GM18909 (cell line): ENCODE measurements at regions not wholly inside any gene's neighbourhood (a gene's known extent, or its start where the extent isn't known, plus 50 kb on each side); places are given as distances from the start of the nearest gene placed in this dataset.

Source experiments
- ATAC-seq: cut with Tn5 transposase; IDR thresholded peaks from one replicate; pipeline ENCODE4 v1.9.1; 2021; ENCODE audit warnings: mild to moderate bottlenecking; ENCODE audit not compliant: unreplicated experiment, poor library complexity

- ATAC-seq = no peak
Measured at GRCh38 chr19:27777242-27777641, 1435.7 kb downstream of the UQCRFS1 start.

DNA sequence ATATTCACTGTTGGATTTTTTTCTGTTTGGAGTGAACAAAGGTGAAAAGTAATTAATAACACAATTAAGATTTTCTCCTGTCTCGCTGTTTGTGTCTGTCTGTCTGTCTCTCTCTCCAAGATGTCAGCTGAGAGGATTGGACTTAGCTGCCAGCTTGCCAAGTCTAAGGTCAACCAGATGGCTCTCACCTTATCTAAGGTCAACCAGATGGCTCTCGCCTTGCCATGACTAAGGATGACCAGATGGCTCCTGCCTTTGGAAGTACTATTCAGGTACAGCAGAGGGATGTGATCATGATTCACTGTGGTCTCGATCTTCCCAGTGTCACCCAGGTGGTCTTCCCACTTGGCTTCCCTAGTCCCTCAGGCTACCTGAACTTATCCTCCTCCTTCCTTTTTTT, 1436.4 kb downstream of the UQCRFS1 start:
- ATAC-seq = no peak

DNA sequence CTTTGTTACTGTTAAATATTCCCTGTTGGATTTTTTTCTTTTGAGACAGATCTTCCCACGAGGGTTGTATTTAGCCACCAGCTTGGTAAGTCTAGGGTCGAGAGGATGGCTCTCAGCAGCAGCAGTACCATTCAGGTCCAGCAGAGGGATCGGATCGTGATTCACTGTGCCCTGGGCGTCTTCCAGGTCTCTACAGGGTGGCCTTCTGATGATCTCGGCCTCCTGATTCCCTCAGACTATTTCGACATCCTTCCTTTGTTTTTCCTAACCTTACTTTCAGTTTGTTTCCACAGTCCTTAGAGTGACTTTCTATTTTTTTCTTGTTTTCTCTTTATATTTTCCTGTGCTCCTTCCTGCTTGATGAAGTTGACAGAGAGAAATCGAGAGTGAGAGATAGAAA, 1436.9 kb downstream of the UQCRFS1 start:
- no peak for ATAC-seq

- ATAC-seq = no peak
Measured at GRCh38 chr19:27775395-27775794, 1437.6 kb downstream of the UQCRFS1 start.

- ATAC-seq = no peak
Measured at GRCh38 chr19:27774827-27775226, 1438.1 kb downstream of the UQCRFS1 start.

GRCh38 chr19:27774337-27774736, 1438.6 kb downstream of the UQCRFS1 start:
- ATAC-seq = no peak

DNA sequence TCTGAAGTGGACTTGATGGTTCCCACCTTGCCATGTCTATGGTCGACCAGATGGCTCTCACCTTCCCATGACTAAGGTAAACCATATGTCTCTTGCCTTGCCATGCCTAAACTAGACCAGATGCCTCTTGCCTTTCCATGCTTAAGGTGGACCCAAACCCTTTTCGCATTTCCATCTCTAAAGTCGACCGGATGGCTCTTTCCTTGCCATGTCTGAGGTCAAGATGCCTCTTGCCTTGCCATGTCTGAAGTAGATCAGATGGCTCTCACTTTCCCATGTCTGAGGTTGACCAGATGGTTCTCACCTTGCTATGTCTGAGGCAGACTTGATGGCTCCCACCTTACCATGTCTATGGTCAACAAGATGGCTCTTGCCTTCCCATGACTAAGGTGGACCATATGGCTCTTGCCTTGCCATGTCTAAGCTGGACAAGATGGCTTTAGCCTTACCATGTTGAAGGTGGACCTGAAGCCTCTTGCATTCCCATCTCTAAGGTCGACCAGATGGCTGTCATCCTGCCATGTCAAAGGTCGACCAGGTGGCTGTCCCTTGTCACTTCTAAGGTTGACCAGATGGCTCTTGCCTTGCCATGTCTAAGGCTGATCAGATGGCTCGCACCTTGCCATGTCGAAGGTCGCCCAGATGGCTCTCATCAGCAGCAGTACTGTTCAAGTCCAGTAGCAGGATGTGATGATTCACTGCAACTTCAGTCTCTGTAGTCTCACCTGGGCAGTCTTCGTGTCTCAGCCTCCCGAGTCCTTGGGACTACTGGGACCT, 1439.4 kb downstream of the UQCRFS1 start:
- ATAC-seq = no peak

- ATAC-seq = no peak
Measured at GRCh38 chr19:27772059-27772458, 1440.9 kb downstream of the UQCRFS1 start.

DNA sequence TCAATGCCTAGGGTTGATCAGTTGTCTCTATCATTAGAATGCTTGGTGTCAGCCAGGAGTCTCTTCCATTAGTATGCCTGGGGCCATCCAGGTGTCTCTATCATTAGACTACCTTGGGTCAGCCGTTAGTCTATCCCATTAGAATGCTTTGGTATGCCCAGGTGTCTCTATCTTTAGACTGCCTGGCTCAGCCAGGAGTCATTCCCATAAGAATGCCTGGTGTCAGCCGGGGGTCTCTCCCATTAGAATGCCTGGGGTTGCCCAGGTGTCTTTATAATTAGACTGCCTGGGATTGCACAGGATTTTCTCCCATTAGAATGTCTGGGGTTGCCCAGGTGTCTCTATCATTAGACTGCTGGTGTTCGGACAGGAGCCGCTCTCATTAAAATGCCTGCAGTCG, 1442.9 kb downstream of the UQCRFS1 start:
- no peak for ATAC-seq

GRCh38 chr19:27767234-27767633, 1445.7 kb downstream of the UQCRFS1 start:
- ATAC-seq = no peak

DNA sequence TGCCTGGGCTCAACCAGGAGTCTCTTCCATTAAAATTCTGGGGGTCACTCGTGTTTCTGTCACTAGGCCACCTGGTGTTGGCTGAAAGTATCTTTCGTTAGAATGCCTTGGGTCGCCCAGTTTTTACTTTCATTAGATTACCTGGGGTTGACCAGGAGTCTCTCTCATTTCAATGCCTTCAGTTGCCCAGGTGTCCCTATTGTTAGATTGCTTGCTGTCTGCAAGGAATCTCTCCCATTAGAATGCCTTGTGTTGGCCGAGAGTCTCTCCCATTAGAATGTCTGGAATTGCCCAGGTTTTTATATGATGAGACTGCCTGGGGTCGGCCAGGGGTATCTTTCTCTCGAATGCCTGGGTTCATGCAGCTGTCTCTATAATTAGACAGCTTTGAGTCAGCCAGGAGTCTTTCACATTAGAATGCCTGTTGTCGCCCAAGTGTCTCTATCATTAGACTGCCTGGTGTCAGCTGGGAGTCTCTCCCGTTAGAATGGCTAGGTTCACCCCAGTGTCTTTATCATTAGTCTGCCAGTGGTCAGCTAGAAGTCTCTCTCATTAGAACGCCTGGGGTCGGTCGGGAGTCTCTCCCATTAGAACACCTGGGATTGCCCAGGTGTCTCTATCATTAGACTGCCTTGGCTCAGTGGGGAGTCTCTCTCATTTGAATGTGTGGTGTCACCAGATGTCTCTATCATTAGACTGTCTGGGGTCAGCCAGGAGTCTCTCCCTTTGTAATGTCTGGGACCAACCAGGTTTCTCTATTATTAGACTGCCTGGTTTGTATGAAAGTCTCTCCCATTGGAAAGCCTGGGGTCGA, 1446.8 kb downstream of the UQCRFS1 start:
- no peak for ATAC-seq

- ATAC-seq = no peak
Measured at GRCh38 chr19:27765397-27765796, 1447.6 kb downstream of the UQCRFS1 start.

DNA sequence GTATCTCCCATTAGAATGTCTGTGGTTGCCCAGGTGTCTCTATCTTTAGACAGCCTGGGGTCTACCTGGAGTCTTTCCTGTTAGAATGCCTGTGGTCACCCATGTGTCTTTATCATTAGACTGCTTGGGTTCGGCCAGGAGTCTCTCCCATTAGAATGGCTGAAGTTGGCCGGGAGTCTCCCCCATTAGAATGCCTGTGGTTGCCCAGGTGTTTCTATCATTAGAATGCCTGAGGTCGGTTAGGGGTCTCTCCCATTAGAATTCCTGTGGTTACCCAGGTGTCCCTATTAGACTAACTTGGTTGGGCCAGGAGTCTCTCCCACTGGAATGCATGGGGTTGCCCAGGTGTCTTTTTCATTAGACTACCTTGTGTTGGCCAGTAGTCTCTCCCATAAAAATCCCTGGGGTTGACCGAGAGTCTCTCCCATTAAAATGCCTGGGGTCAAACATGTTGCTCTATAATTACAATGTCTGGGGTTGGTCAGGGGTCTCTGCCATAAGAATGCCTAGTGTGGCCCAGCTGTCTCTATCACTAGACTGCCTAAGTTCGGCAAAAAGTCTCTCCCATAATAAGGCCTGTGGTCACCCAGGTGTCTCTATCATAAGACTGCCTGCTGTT, 1448.7 kb downstream of the UQCRFS1 start:
- no peak for ATAC-seq

DNA sequence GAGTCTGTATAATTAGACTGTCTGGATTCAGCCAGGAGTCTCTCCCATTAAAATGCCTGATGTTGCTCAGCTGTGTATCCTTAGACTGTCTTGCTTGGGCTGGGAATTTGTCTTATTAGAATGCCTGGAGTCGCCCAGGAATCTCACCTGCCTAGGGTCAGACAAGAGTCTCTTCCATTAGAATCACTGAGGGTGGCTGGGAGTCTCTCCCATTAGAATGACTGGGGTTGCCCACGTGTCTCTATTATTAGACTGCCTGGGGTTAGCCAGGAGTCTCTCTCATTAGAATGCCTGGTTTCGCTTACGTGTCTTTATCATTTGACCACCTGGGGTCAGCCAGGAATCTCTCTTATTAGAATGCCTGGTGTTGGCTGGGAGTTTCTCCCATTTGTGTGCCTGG, 1450.0 kb downstream of the UQCRFS1 start:
- ATAC-seq = no peak

DNA sequence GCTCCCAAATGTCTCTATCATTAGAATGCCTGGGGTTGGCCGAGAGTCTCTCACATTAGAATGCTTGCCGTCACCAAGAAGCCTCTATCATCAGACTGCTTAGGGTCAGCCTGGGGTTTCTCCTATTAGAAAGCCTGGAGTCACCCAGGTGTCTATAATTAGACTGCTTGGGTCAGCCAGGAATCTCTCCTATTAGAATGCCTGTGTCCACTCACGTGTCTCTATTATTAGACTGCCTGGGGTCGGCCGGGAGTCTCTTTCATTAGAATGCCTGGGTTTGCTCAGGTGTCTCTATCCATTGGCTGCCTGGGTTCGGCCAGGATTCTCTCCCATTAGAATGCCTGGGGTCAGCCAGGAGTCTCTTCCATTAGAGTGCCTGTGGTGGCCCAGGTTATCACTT, 1453.1 kb downstream of the UQCRFS1 start:
- ATAC-seq = no peak

DNA sequence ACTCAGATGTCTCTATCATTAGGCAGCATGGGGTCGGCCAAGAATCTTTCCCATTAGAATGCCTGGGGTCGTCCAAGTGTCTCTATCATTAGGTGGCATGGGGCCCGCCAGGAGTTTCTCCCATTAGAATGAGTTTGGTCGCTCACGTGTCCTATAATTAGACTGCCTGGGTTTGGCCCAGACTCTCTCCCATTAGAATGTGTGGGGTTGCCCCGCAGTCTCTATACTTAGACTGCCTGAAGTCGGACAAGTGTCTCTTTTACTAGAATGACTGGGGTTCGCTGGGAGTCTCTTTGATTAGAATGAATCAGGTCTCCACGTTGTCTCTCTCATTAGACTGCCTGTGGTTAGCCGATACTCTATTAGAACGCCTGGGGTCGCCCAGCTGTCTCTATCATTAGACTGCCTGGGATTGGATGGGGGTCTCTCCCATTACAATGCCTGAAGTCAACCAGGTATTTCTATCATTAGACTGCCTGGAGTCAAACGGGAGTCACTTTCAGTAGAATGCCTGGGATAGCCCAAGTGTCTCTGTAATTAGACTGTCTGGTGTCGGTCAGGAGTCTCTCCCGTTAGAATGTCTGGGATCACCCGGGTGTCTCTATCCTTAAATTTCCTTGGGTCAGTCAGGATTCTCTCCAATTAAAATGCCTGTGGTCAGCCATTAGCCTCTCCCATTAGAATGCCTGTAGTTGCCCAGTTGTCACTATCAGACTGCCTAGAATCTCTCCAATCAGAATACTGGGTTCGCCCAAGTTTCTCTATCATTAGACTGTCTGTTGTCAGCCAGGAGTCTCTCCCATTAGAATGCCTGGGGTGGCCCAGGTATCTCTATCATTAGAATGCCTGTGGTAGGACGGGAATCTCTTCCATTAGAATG, 1454.1 kb downstream of the UQCRFS1 start:
- ATAC-seq = no peak

DNA sequence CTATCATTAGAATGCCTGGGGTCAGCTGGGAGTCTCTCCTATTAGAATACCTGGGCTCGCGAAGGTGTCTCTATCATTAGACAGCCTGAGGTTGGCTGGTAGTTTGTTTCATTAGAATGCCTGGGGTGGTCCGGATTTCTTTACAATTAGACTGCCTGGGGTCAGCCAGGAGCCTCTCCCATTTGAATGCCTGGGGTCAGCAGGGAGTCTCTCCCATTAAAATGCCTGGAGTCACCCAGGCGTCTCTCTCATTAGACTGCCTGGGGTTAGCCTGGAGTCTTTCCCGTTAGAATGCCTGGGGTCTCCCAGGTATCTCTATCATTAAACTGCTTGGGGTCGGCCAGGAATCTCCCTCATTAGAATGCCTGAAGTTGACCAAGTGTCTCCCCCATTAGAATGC, 1458.3 kb downstream of the UQCRFS1 start:
- ATAC-seq = no peak

DNA sequence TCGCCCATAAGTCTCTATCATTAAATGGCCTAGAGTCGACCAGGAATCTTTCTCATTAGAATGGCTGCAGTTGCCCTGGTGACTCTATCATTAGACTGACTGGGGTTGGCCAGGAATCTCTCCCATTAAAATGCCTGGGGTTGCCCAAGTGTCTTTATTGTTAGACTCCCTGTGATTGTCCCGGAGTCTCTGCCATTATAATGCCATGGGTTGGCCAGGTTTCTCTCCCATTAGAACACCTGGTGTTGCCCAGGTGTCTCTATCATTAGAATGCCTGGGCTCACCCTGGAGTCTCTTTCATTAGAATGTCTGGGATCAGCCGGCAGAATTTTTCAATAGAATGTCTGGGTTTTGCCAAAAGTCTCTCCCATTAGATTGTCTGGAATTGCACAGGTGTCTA, 1459.3 kb downstream of the UQCRFS1 start:
- ATAC-seq = no peak

DNA sequence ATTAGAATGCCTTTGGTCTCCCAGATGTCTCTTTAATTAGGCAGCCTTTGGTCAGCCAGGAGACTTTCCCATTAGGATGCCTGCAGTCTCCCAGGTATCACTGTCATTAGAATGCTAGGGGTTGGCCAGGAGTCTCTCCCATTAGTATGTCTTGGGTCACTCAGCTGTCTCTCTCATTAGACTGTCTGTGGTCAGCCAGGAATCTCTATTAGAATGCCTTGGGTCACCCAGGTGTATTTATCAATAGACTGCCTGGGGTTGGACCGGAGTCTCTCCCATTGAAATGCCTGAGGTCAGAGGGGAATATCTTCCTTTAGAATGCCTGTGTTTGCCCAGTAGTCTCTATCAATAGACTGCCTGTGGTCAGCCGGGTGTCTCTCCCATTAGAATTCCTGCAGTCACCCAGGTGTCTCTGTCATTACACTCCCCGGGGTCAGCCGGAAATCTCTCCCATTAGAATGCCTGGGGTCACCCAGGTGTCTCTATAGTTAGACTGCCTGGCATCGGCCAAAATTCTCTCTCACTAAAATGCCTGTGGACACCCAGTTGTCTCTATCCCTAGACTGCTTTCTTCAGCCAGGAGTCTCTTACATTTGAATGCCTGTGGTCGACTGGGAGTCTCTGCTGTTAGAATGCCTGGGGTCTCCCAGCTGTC, 1460.3 kb downstream of the UQCRFS1 start:
- ATAC-seq = no peak

- ATAC-seq = no peak
Measured at GRCh38 chr19:27751044-27751391, 1461.9 kb downstream of the UQCRFS1 start.
